GM23338 (cell line): ENCODE measurements at regions not wholly inside any gene's neighbourhood (a gene's known extent, or its start where the extent isn't known, plus 50 kb on each side); places are given as distances from the start of the nearest gene placed in this dataset.

ENCODE experiments used
- ATAC-seq: fragments of 200-7000 bp; cut with Tn5 transposase; 3 replicates; pipeline ENCODE4 v1.9.1; 2020
- DNase-seq: peaks from one replicate; pipeline ENCODE4 v3.0.0-alpha.2; 2015; ENCODE audit warnings: low spot score
- H2AFZ ChIP-seq: fragments of 200-600 bp; sonication (generic); 2 replicates; pipeline ENCODE4 v1.8.0; 2016; ENCODE audit warnings: antibody characterized with exemption, mild to moderate bottlenecking, moderate library complexity
- H3F3A ChIP-seq: fragments of 200-600 bp; sonication (generic); replicated peaks from 2 replicates; pipeline ENCODE4 v1.8.0; 2017; ENCODE audit warnings: antibody characterized with exemption, mixed run types, low read depth
- H3K27ac ChIP-seq: fragments of 200-600 bp; sonication (generic); 2 replicates; pipeline ENCODE4 v1.6.1; 2016; ENCODE audit warnings: low read depth
- H3K27me3 ChIP-seq: fragments of 200-600 bp; sonication (generic); 2 replicates; pipeline ENCODE4 v1.8.0; 2016; ENCODE audit warnings: mild to moderate bottlenecking, mixed run types, moderate library complexity; ENCODE audit not compliant: insufficient read depth
- H3K36me3 ChIP-seq: fragments of 200-600 bp; sonication (generic); 2 replicates; pipeline ENCODE4 v1.8.0; 2016; ENCODE audit warnings: mild to moderate bottlenecking; ENCODE audit not compliant: insufficient read depth
- H3K4me1 ChIP-seq: fragments of 200-600 bp; sonication (generic); 2 replicates; pipeline ENCODE4 v1.8.0; 2016; ENCODE audit warnings: mild to moderate bottlenecking, moderate library complexity; ENCODE audit not compliant: insufficient read depth
- H3K4me2 ChIP-seq: fragments of 200-600 bp; sonication (generic); 2 replicates; pipeline ENCODE4 v1.7.1; 2017; ENCODE audit warnings: mixed run types
- H3K4me3 ChIP-seq: fragments of 200-600 bp; sonication (generic); 2 replicates; pipeline ENCODE4 v1.6.1; 2016; ENCODE audit warnings: mixed run types
- H3K79me2 ChIP-seq: fragments of 200-600 bp; sonication (generic); replicated peaks from 2 replicates; pipeline ENCODE4 v1.8.0; 2017; ENCODE audit warnings: mild to moderate bottlenecking; ENCODE audit not compliant: insufficient read depth
- H3K9me2 ChIP-seq: fragments of 200-600 bp; sonication (generic); 2 replicates; pipeline ENCODE4 v1.8.0; 2017; ENCODE audit not compliant: insufficient read depth
- H4K20me1 ChIP-seq: fragments of 200-600 bp; sonication (generic); replicated peaks from 2 replicates; pipeline ENCODE4 v1.8.0; 2017; ENCODE audit warnings: mild to moderate bottlenecking; ENCODE audit not compliant: insufficient read depth
- H3K27ac Mint-ChIP-seq: 2 replicates; pipeline ENCODE4 v1.8.0; 2020; ENCODE audit warnings: inconsistent platforms, mild to moderate bottlenecking, moderate library complexity, mixed read lengths
- H3K27me3 Mint-ChIP-seq: 3 replicates; pipeline ENCODE4 v1.8.0; 2022; ENCODE audit warnings: low read depth, mild to moderate bottlenecking, moderate library complexity, mixed read lengths, inconsistent platforms; ENCODE audit not compliant: insufficient read depth, poor library complexity
- H3K36me3 Mint-ChIP-seq: 3 replicates; pipeline ENCODE4 v1.8.0; 2021; ENCODE audit warnings: low read depth, mild to moderate bottlenecking, inconsistent platforms, moderate library complexity, mixed read lengths
- H3K4me1 Mint-ChIP-seq: 3 replicates; pipeline ENCODE4 v1.8.0; 2020; ENCODE audit warnings: mild to moderate bottlenecking, inconsistent platforms, mixed read lengths
- H3K4me3 Mint-ChIP-seq: 3 replicates; pipeline ENCODE4 v1.8.0; 2021; ENCODE audit warnings: moderate library complexity, mild to moderate bottlenecking, inconsistent platforms, mixed read lengths
- H3K9me3 Mint-ChIP-seq: 3 replicates; pipeline ENCODE4 v1.8.0; 2020; ENCODE audit warnings: moderate library complexity, mild to moderate bottlenecking, inconsistent platforms, mixed read lengths
- EZH2 ChIP-seq: fragments of 200-600 bp; sonication (generic); IDR thresholded peaks from one replicate; pipeline ENCODE4 v1.8.0; 2017; ENCODE audit warnings: antibody characterized with exemption, mild to moderate bottlenecking, low read depth; ENCODE audit not compliant: unreplicated experiment
- EZH2phosphoT487 ChIP-seq: fragments of 200-600 bp; sonication (generic); IDR thresholded peaks from one replicate; pipeline ENCODE4 v1.8.1; 2018; ENCODE audit warnings: antibody characterized with exemption; ENCODE audit not compliant: unreplicated experiment
- JUNB ChIP-seq: IDR thresholded peaks from one replicate; pipeline ENCODE4 v1.6.1; 2016; ENCODE audit warnings: antibody characterized with exemption; ENCODE audit not compliant: unreplicated experiment
- NANOG ChIP-seq: IDR thresholded peaks from 2 replicates; pipeline ENCODE4 v1.6.1; 2016; ENCODE audit warnings: antibody characterized with exemption, borderline replicate concordance
- REST ChIP-seq: IDR thresholded peaks from one replicate; pipeline ENCODE4 v1.6.1; 2018; ENCODE audit warnings: antibody characterized with exemption; ENCODE audit not compliant: unreplicated experiment
- ZNF114 ChIP-seq: fragments of 250-450 bp; sonication (Bioruptor Pico); IDR thresholded peaks from 2 replicates; pipeline ENCODE4 v1.5.0; 2020; ENCODE audit warnings: mild to moderate bottlenecking, moderate library complexity
- ZNF331 ChIP-seq: fragments of 250-450 bp; sonication (Bioruptor Pico); IDR thresholded peaks from 2 replicates; pipeline ENCODE4 v1.5.0; 2020; ENCODE audit warnings: low read depth, mild to moderate bottlenecking, moderate library complexity
- ZNF462 ChIP-seq: fragments of 250-450 bp; sonication (Bioruptor Pico); IDR thresholded peaks from 2 replicates; pipeline ENCODE4 v1.5.0; 2020; ENCODE audit warnings: mild to moderate bottlenecking, moderate library complexity
- TF ChIP-seq, protein P1 (sequence below), 2 experiments: fragments of 200-600 bp in 1 of 2; sonication (generic) in 1 of 2; conservative IDR thresholded peaks; 2 replicates each; pipeline versions ENCODE4 v1.5.1 to v1.6.1; 2016 to 2017; ENCODE audit warnings: antibody characterized with exemption in 2 of 2, low read depth in 2 of 2, mild to moderate bottlenecking in 2 of 2, moderate library complexity in 1 of 2

GRCh38 chr13:106695139-106695538 lies 127.2 kb upstream of the ARGLU1 start (continued):
- TF ChIP-seq, protein P1, sequence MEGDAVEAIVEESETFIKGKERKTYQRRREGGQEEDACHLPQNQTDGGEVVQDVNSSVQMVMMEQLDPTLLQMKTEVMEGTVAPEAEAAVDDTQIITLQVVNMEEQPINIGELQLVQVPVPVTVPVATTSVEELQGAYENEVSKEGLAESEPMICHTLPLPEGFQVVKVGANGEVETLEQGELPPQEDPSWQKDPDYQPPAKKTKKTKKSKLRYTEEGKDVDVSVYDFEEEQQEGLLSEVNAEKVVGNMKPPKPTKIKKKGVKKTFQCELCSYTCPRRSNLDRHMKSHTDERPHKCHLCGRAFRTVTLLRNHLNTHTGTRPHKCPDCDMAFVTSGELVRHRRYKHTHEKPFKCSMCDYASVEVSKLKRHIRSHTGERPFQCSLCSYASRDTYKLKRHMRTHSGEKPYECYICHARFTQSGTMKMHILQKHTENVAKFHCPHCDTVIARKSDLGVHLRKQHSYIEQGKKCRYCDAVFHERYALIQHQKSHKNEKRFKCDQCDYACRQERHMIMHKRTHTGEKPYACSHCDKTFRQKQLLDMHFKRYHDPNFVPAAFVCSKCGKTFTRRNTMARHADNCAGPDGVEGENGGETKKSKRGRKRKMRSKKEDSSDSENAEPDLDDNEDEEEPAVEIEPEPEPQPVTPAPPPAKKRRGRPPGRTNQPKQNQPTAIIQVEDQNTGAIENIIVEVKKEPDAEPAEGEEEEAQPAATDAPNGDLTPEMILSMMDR (conservative IDR thresholded peaks at IDR 0.05; ENCODE audit: low read depth in 2 of 2) = no peak
- TF ChIP-seq EZH2phosphoT487 (no peak), ZNF331 (CRISPR knock-in tag) (no peak)

DNA sequence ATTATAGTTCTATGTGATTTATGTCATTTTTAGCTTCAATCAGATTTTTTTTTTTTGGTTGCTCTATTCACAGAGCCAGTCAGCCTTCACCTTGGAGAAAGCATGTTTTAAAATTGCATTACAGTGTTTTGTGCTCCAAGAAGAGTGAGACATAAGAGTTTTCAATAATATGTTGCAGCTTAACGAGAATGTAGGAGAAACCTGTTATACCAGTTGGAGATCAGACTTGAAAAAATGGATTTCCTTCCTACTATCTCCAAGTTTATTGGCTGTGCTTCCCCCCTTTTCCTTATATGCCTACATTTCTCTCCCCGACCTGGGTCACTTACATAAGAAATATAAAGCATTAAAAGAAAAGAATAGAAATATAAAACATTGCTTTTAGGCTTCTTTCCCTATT lies 123.9 kb upstream of the ARGLU1 start:
- no peak overlapping the region for H2AFZ ChIP-seq
- Mint-ChIP-seq H3K4me1 (peaks cover 12% of the 10 kb centered on the region; the same call in 2 of the 3 replicates), H3K9me3 (no peaks in the 10 kb centered on the region), H3K27ac (no peak overlapping the region), H3K4me3 (no peak overlapping the region), H3K27me3 (peaks cover 4% of the 10 kb centered on the region), H3K36me3 (no peaks in the 10 kb centered on the region)
- no peaks in the 10 kb centered on the region for H4K20me1 ChIP-seq
- H3K4me1 ChIP-seq = peaks cover 6% of the 10 kb centered on the region
- H3K4me3 ChIP-seq = no peak overlapping the region
- no peaks in the 10 kb centered on the region for H3F3A ChIP-seq
- no peaks in the 10 kb centered on the region; the same call in 1 of the 2 replicates for H3K36me3 ChIP-seq
- no peaks in the 10 kb centered on the region for H3K27me3 ChIP-seq
- TF ChIP-seq EZH2phosphoT487 (no peak), NANOG (no peak), REST (no peak), ZNF462 (CRISPR knock-in tag) (no peak), ZNF114 (CRISPR knock-in tag) (no peak), JUNB (no peak), EZH2 (no peak), ZNF331 (CRISPR knock-in tag) (no peak)
- TF ChIP-seq, protein P1 (conservative IDR thresholded peaks at IDR 0.05; ENCODE audit: low read depth in 2 of 2) = no peak
- H3K9me2 ChIP-seq = peaks cover 3% of the 10 kb centered on the region
- no peak overlapping the region for H3K27ac ChIP-seq
- no peaks in the 10 kb centered on the region for H3K79me2 ChIP-seq
- ATAC-seq (no peak), DNase-seq (no peak)
- H3K4me2 ChIP-seq = no peak overlapping the region
